CD14-positive monocyte (primary cell): ENCODE measurements at regions not wholly inside any gene's neighbourhood (a gene's known extent, or its start where the extent isn't known, plus 50 kb on each side); places are given as distances from the start of the nearest gene placed in this dataset.

ENCODE experiments used
- DNase-seq, 3 donors: peaks; one replicate each; pipeline ENCODE4 v3.0.0-alpha.2; 2011 to 2022
- H2AFZ ChIP-seq: 2 replicates; pipeline ENCODE4 v1.6.0; 2012; ENCODE audit warnings: mild to moderate bottlenecking, low read depth, low read length, inconsistent platforms; ENCODE audit not compliant: insufficient read depth, poor library complexity, severe bottlenecking
- H3K27ac ChIP-seq, 2 donors: 1 replicate in 1 of 2; 2 replicates in 1 of 2; pipeline ENCODE4 v1.5.1; 2012 to 2013; ENCODE audit warnings: low read length in 2 of 2, control low read depth in 1 of 2, inconsistent platforms in 1 of 2, low read depth in 1 of 2, mild to moderate bottlenecking in 1 of 2
- H3K27me3 ChIP-seq, 2 donors: one replicate each; pipeline versions ENCODE4 v1.6.0 to v1.6.1; 2011 to 2013; ENCODE audit warnings: low read length in 2 of 2; ENCODE audit not compliant: control insufficient read depth in 2 of 2, insufficient read depth in 2 of 2
- H3K36me3 ChIP-seq, 2 donors: replicated peaks in 1 of 2; 1 replicate in 1 of 2; 2 replicates in 1 of 2; pipeline versions ENCODE4 v1.5.1 to v1.6.1; 2012 to 2013; ENCODE audit warnings: low read length in 2 of 2, control low read depth in 1 of 2, inconsistent platforms in 1 of 2, mild to moderate bottlenecking in 1 of 2; ENCODE audit not compliant: insufficient read depth in 2 of 2, control insufficient read depth in 1 of 2
- H3K4me1 ChIP-seq, 2 donors: 1 replicate in 1 of 2; 2 replicates in 1 of 2; pipeline versions ENCODE4 v1.5.1 to v1.6.1; 2012 to 2013; ENCODE audit warnings: low read length in 2 of 2, control low read depth in 1 of 2, inconsistent platforms in 1 of 2, mild to moderate bottlenecking in 1 of 2, moderate library complexity in 1 of 2; ENCODE audit not compliant: insufficient read depth in 2 of 2, control insufficient read depth in 1 of 2
- H3K4me2 ChIP-seq: replicated peaks from 2 replicates; pipeline ENCODE3; 2012; ENCODE audit warnings: low read length, moderate library complexity, mild to moderate bottlenecking; ENCODE audit not compliant: poor library complexity, severe bottlenecking; ENCODE audit errors: extremely low read depth
- H3K4me3 ChIP-seq, 3 experiments: fragments of 200-600 bp in 1 of 3; sonication (generic) in 1 of 3; replicated peaks in 1 of 3; 1 replicate in 2 of 3; 2 replicates in 1 of 3; pipeline ENCODE4 v1.5.1; 2011 to 2013; ENCODE audit warnings: low read length in 3 of 3, mild to moderate bottlenecking in 3 of 3, control low read depth in 2 of 3, low read depth in 2 of 3, inconsistent platforms in 1 of 3, moderate library complexity in 1 of 3
- H3K79me2 ChIP-seq: 2 replicates; pipeline ENCODE4 v1.6.0; 2012; ENCODE audit warnings: mild to moderate bottlenecking, control low read depth, inconsistent platforms, low read length, moderate library complexity; ENCODE audit not compliant: insufficient read depth
- H3K9ac ChIP-seq: 2 replicates; pipeline ENCODE4 v1.6.0; 2017; ENCODE audit warnings: low read length, mild to moderate bottlenecking; ENCODE audit not compliant: insufficient read depth, poor library complexity, severe bottlenecking
- H3K9me3 ChIP-seq, 2 donors: replicated peaks in 1 of 2; 1 replicate in 1 of 2; 2 replicates in 1 of 2; pipeline versions ENCODE4 v1.5.1 to v1.6.1; 2012 to 2013; ENCODE audit warnings: low read length in 2 of 2, control low read depth in 1 of 2; ENCODE audit not compliant: control insufficient read depth in 1 of 2, insufficient read depth in 1 of 2
- H4K20me1 ChIP-seq: 2 replicates; pipeline ENCODE4 v1.6.0; 2012; ENCODE audit warnings: mild to moderate bottlenecking, low read length, control low read depth, moderate library complexity; ENCODE audit not compliant: insufficient read depth
- H3K27ac Mint-ChIP-seq, 7 donors: one replicate each; pipeline ENCODE4 v1.8.0; 2020; ENCODE audit warnings: mild to moderate bottlenecking in 7 of 7, mixed read lengths in 7 of 7, moderate library complexity in 6 of 7, inconsistent platforms in 2 of 7
- H3K27me3 Mint-ChIP-seq, 3 donors: one replicate each; pipeline ENCODE4 v1.8.0; 2021 to 2022; ENCODE audit warnings: low read depth in 3 of 3, mild to moderate bottlenecking in 3 of 3, mixed read lengths in 3 of 3, moderate library complexity in 3 of 3, inconsistent platforms in 1 of 3
- H3K36me3 Mint-ChIP-seq, 2 donors: one replicate each; pipeline ENCODE4 v1.8.0; 2020; ENCODE audit warnings: mixed read lengths in 2 of 2, inconsistent platforms in 1 of 2, mild to moderate bottlenecking in 1 of 2
- H3K4me1 Mint-ChIP-seq: one replicate; pipeline ENCODE4 v1.8.0; 2020; ENCODE audit warnings: mild to moderate bottlenecking, mixed read lengths
- H3K4me3 Mint-ChIP-seq, 2 donors: one replicate each; pipeline ENCODE4 v1.8.0; 2020; ENCODE audit warnings: mild to moderate bottlenecking in 2 of 2, mixed read lengths in 2 of 2, moderate library complexity in 1 of 2
- H3K9me3 Mint-ChIP-seq, 7 donors: one replicate each; pipeline ENCODE4 v1.8.0; 2020 to 2022; ENCODE audit warnings: mixed read lengths in 7 of 7, mild to moderate bottlenecking in 6 of 7, moderate library complexity in 6 of 7, inconsistent platforms in 2 of 7
- WGBS: methylation state at CpG from one replicate; pipeline ENCODE4 v1.1.5; 2013; ENCODE audit warnings: missing lambda C conversion rate; ENCODE audit not compliant: insufficient coverage; 5-methylcytosine and 5-hydroxymethylcytosine counted together
- intact Hi-C, 2 donors: fragments of 100-400 bp; cut with micrococcal nuclease; formaldehyde crosslinking; loops; one replicate each; pipeline versions ENCODE4 v1.15.0 to v1.15.1; 2023
- TF ChIP-seq, protein P1 (sequence below): fragments of 200-600 bp; IDR thresholded peaks from one replicate; pipeline ENCODE4 v1.8.0; 2022; ENCODE audit warnings: antibody characterized with exemption, mild to moderate bottlenecking

DNA sequence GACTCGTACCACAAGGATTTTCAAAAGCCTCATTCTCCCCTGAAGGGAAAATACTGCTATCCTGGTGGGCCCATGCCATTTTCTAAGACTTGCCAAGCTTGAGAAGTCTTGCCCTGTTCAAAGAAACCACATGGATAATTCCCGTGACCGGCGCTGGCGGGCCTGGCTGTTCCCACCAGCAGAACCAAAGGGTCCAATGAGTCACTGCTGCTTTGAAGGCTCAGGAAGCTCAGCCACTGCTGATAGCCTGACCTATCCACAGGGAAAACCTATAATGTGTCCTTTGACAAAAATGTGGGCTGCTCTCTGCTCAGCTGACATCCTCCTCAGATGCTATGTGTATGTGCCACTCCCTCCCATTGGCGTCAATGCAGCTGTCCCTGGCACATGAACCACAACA is 137.9 kb upstream of the RAB12 start:
- no peaks in the 10 kb centered on the region for H3K36me3 ChIP-seq
- H3K4me2 ChIP-seq = no peak overlapping the region
- intact Hi-C loops = no loop called here
- no peaks in the 10 kb centered on the region for H3K79me2 ChIP-seq
- H2AFZ ChIP-seq = no peak overlapping the region
- no peaks in the 10 kb centered on the region for H3K9me3 ChIP-seq
- WGBS = 96% methylated on average over 6 of the region's 6 CpGs
- no peaks in the 10 kb centered on the region for H3K27me3 ChIP-seq
- no peak overlapping the region for H3K27ac ChIP-seq
- H3K4me1 ChIP-seq = no peaks in the 10 kb centered on the region
- Mint-ChIP-seq H3K36me3 (no peaks in the 10 kb centered on the region), H3K4me1 (no peaks in the 10 kb centered on the region), H3K27me3 (peaks cover 4 to 6% (median 5%) of the 10 kb centered on the region in 3 donors), H3K9me3 (peaks cover 0 to 3% (median 0%) of the 10 kb centered on the region in 7 donors), H3K4me3 (no peak overlapping the region), H3K27ac (no peak overlapping the region)
- H3K9ac ChIP-seq = no peak overlapping the region
- TF ChIP-seq, protein P1, sequence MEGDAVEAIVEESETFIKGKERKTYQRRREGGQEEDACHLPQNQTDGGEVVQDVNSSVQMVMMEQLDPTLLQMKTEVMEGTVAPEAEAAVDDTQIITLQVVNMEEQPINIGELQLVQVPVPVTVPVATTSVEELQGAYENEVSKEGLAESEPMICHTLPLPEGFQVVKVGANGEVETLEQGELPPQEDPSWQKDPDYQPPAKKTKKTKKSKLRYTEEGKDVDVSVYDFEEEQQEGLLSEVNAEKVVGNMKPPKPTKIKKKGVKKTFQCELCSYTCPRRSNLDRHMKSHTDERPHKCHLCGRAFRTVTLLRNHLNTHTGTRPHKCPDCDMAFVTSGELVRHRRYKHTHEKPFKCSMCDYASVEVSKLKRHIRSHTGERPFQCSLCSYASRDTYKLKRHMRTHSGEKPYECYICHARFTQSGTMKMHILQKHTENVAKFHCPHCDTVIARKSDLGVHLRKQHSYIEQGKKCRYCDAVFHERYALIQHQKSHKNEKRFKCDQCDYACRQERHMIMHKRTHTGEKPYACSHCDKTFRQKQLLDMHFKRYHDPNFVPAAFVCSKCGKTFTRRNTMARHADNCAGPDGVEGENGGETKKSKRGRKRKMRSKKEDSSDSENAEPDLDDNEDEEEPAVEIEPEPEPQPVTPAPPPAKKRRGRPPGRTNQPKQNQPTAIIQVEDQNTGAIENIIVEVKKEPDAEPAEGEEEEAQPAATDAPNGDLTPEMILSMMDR = no peak
- H4K20me1 ChIP-seq = no peaks in the 10 kb centered on the region
- no peak for DNase-seq
- H3K4me3 ChIP-seq = no peak overlapping the region

DNA sequence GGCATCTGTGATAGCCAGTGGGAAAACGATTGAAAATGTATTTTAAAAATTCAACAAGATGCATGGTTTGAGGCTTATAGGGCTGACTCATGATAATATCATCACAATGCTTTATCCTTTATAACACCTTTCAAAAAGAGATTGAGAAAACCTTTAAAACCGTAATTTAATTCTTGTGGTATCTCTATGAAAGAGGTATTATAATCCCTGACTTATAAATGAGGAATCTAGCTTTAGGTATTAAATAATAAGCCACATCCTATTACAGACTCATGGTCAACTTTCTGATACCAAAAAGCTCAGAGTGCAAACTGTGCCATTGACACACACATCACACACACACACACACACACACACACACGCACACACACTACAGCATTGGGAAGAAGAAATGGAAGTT is 134.6 kb upstream of the RAB12 start:
- intact Hi-C loops = no loop called here
- H3K9ac ChIP-seq = no peak overlapping the region
- H3K27ac ChIP-seq = no peak overlapping the region
- H3K27me3 ChIP-seq = no peaks in the 10 kb centered on the region
- DNase-seq = no peak
- H3K36me3 ChIP-seq = no peaks in the 10 kb centered on the region
- Mint-ChIP-seq H3K36me3 (no peaks in the 10 kb centered on the region), H3K4me1 (no peaks in the 10 kb centered on the region), H3K9me3 (peaks cover 0 to 5% (median 1%) of the 10 kb centered on the region in 7 donors), H3K4me3 (no peak overlapping the region), H3K27me3 (peaks cover 4 to 12% (median 10%) of the 10 kb centered on the region in 3 donors), H3K27ac (no peak overlapping the region)
- no peaks in the 10 kb centered on the region for H3K9me3 ChIP-seq
- no peak overlapping the region for H3K4me3 ChIP-seq
- TF ChIP-seq, protein P1 = no peak
- no peaks in the 10 kb centered on the region for H3K4me1 ChIP-seq
- H3K79me2 ChIP-seq = no peaks in the 10 kb centered on the region
- WGBS = no CpG with 5 or more reads among the region's 3 CpGs
- no peaks in the 10 kb centered on the region for H4K20me1 ChIP-seq
- H2AFZ ChIP-seq = no peak overlapping the region
- no peak overlapping the region for H3K4me2 ChIP-seq
